HFF-Myc (cell line): ENCODE measurements at regions not wholly inside any gene's neighbourhood (a gene's known extent, or its start where the extent isn't known, plus 50 kb on each side); places are given as distances from the start of the nearest gene placed in this dataset.

Experiments
- DNase-seq: peaks from one replicate; pipeline ENCODE4 v3.0.0-alpha.2; 2011; ENCODE audit warnings: low read depth; ENCODE audit errors: extremely low read depth
- H3K4me3 ChIP-seq: replicated peaks from 2 replicates; pipeline ENCODE4 v1.5.1; 2011; ENCODE audit warnings: low read depth, mild to moderate bottlenecking, control low read depth, low read length
- TF ChIP-seq, protein P1 (sequence below): IDR thresholded peaks from 2 replicates; pipeline ENCODE4 v1.5.1; 2012; ENCODE audit warnings: mild to moderate bottlenecking, low read depth, low read length, control low read depth; ENCODE audit errors: missing control alignments

DNA sequence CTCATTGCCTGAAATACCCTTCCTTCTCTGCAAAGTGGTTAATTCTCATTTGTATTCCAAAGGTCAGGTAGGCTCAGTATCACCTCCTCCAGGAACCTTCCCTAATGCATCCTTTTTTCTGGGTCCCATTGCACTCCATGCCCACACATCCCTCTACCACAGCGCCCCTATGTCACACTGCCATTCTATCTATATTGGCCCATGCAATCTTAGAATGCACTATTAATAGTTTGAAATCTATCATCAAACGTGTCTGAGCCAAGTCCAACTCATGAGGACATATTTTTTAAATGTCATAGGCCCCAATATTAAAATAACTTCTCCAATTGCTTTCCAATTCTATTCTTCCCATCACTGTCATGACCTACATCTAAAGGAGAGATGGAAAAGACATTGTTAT lies 495.1 kb downstream of the SOX6 start:
- no peak overlapping the region for H3K4me3 ChIP-seq
- TF ChIP-seq, protein P1, sequence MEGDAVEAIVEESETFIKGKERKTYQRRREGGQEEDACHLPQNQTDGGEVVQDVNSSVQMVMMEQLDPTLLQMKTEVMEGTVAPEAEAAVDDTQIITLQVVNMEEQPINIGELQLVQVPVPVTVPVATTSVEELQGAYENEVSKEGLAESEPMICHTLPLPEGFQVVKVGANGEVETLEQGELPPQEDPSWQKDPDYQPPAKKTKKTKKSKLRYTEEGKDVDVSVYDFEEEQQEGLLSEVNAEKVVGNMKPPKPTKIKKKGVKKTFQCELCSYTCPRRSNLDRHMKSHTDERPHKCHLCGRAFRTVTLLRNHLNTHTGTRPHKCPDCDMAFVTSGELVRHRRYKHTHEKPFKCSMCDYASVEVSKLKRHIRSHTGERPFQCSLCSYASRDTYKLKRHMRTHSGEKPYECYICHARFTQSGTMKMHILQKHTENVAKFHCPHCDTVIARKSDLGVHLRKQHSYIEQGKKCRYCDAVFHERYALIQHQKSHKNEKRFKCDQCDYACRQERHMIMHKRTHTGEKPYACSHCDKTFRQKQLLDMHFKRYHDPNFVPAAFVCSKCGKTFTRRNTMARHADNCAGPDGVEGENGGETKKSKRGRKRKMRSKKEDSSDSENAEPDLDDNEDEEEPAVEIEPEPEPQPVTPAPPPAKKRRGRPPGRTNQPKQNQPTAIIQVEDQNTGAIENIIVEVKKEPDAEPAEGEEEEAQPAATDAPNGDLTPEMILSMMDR, result no peak
- no peak for DNase-seq

DNA sequence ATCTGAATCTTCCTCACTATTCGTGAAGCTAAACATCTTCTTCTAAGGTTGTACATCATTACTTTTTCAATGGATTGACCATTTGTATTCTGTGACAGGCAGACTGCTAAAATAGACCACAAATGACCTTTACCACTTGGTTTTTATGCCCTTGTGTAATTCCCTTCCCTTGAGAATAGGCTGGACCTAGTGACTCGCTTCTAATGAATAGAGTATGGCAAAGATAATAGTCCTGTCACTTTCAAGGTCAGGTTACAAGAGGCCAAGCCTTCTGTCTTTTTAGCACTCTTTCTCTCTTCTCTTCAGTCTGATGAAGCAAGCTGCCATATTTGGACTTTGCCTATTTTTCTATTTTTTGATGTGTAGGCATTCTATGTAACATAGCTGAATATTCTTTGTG lies 492.9 kb downstream of the SOX6 start:
- no peak overlapping the region for H3K4me3 ChIP-seq
- TF ChIP-seq, protein P1, result no peak
- DNase-seq, result no peak

DNA sequence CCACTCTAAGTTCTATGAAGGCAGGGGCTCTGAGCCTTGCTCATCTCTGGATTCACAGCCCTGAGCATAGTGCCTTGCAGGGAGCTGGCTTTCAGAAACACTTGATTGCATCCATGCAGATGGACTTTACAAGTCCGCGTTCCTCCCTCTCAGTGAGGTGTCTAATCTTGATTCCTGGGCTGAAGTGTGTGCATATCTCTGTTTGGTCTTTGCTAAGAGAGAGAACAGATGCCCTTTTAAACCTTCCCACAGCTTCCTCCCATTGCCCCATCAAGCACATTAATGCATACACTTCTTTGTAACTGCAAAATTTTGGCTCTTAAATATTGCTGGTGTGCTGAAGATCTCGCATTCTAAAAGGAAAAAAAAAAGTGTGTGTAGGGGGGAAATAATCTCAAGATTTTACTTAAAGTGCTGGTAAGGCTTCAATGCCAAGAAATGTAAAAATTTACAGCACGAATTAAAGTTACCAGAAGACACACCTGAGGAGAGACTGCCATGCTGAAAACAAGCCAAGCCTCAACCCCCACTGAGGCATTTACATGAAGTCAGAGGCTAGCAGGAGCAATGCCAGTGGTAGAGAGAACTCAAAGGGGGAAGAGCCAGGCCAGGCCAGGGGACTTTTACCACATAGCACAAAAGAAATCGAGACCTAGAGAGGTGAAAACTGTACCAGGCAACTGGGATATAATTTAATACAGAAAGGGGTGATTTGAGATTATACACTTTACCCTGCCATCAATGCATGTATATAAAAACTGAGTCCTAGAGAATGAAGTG lies 492.1 kb downstream of the SOX6 start:
- no peak for DNase-seq
- H3K4me3 ChIP-seq, result no peak overlapping the region
- TF ChIP-seq, protein P1, result no peak

DNA sequence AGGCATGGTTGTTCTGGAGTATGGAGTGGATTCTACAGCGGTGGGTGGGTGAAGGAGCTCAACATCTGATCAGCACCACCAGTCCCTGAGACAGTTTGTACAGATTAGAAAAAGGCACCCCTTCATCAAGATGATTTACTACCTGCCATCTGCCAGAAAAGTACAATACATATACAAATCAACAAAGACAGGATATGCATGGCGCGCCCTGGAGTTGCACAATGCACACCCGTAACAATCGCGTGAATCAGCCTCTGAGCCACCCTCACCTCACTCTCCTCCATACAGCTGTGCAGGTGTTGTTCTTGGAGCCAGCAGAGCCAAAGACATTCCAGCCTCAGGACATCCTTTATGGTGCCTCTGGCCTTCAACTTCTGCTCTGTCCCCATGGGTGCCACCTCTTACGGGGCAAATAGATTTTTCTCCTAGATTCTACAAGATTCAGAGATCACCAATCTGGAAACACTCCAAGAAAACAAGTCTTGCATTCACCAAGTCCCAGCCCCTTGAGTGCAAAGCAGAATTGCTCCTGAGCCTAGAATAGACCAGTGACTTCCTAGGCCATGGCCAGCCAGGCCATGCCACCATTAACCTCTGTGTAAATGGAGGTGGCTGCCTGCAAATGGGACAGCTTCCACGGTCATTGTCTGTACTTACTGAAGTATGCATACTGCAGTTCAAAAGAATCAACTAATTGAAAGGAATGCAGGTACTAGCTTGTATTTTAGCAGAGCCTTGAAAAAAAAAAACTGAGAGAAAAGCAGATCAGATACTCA lies 490.9 kb downstream of the SOX6 start:
- TF ChIP-seq, protein P1, result no peak
- DNase-seq, result no peak
- no peak overlapping the region for H3K4me3 ChIP-seq

DNA sequence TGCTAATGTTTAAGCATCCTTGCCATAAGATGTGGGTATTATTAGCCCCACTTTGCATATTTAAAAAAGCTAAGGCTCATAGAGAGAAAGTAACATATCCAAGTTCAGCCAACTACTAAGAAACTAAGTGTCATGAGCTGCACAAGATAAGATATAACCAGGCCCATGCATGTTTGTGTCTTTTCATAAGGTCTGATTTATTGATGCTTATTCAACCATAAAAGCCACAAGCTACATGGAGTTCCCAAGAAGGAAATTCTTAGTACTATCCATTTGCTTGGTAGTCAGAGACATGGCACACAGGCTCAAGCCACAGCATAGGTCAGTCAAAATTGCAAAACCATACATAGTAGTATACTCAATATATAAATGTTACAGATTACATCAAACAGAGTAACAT lies 488.5 kb downstream of the SOX6 start:
- TF ChIP-seq, protein P1, result no peak
- H3K4me3 ChIP-seq, result no peak overlapping the region
- DNase-seq, result no peak

DNA sequence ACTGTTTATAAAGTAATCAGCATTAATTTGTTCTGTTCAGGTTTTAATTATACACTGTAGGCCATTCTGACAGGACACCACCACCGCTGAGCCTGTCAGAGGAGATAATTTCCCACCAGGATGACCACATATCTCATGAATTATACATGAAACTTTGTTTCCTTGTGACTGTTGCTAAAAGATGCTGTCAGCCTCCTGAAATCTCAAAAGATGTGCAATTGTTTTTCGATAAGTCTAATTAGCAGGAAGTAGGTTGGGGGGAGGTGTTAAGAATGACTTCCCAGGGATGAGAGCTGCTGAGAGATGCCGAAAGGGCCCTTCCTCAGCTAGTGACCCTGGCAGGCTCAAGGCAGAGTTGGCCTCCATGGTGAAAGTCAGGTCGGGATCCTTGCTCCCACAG lies 485.4 kb downstream of the SOX6 start:
- H3K4me3 ChIP-seq, result no peak overlapping the region
- TF ChIP-seq, protein P1, result no peak
- no peak for DNase-seq
